ENCODE measurements at regions not wholly inside any gene's neighbourhood (a gene's known extent, or its start where the extent isn't known, plus 50 kb on each side); places are given as distances from the start of the nearest gene placed in this dataset.

GRCh38 chr15:101568821-101569555 lies 79.5 kb upstream of the PCSK6 start:
- no peak for TF ChIP-seq POLR2AphosphoS5 (IDR thresholded peaks at IDR 0.05)
- TF ChIP-seq CTCF (IDR thresholded peaks at IDR 0.05): no peak
